HG03354 (cell line): ENCODE measurements at regions not wholly inside any gene's neighbourhood (a gene's known extent, or its start where the extent isn't known, plus 50 kb on each side); places are given as distances from the start of the nearest gene placed in this dataset.

ENCODE experiments used
- ATAC-seq: cut with Tn5 transposase; IDR thresholded peaks from one replicate; pipeline ENCODE4 v1.9.1; 2021; ENCODE audit warnings: mild to moderate bottlenecking; ENCODE audit not compliant: unreplicated experiment, poor library complexity, severe bottlenecking

DNA sequence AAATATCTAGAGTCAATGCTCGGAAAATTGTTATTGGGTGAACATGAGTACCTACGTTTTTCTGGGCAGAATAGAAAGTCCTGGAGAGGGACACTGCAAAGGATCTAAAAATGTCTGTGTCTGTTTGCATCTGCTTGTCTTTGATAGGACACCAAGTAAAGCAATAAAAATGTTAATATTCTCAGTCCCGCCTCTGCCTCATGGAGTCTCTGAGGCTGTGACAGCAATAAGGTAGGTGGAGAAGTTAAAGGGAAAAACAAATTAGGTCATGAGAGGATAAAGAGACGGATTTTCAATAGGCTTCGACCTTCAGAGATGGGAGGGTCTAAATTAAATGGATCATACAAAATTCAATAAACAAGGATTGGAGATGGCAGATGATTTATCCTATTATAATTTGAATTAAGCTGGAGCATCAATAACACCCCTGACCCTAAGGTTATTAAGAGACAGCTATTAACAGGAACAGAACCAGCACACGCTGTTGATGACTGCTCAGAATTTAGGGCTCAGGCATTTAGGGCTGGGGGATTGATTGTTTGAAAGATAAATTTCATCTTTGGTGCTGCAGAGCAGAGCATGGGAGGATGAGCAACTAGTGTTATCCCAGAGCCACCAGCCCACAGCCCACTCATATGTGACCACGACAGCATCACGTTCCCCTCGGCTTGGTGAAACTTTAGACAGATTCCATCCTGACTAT, 620.3 kb upstream of the CDH4 start:
- no peak for ATAC-seq

DNA sequence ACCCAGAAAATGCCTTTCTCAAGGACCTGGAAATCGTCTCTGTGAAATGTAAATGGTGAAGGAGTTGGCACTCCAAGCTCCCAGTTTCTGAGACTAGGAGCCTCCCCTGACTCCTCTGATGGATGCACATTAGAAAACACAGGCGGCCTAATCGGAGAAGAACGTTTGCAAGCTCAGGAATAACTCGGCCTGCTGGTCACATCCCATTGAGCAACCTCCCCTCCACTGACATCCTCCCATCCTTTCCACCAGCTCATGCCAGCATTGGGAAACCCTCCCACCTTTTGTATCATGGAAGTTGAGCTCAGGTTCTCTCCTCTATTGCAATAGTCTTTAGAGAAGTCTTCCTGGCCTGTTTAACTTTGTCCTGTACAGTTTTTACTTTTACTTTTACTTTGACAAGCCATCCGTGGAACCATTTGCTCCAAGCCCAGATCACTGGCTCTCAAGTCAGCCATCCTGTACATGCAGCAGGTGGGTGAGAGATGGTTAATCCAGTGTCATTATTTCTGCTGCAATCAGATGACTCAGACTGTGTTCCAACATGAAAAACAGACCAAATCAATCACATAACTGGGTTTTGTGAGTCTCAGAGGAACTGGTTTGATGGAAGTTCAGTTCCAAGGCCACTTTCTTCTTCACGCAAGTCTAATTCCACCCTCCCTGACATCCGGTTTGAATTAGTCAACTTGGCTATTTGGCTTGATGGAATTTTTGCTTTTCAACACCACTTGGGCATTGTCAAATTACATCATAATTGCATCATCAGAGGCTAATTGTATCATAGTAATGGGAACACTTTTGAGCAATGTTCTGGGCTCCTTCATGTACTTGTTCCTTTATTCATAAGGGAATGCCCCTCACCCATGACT, 619.4 kb upstream of the CDH4 start:
- no peak for ATAC-seq

DNA sequence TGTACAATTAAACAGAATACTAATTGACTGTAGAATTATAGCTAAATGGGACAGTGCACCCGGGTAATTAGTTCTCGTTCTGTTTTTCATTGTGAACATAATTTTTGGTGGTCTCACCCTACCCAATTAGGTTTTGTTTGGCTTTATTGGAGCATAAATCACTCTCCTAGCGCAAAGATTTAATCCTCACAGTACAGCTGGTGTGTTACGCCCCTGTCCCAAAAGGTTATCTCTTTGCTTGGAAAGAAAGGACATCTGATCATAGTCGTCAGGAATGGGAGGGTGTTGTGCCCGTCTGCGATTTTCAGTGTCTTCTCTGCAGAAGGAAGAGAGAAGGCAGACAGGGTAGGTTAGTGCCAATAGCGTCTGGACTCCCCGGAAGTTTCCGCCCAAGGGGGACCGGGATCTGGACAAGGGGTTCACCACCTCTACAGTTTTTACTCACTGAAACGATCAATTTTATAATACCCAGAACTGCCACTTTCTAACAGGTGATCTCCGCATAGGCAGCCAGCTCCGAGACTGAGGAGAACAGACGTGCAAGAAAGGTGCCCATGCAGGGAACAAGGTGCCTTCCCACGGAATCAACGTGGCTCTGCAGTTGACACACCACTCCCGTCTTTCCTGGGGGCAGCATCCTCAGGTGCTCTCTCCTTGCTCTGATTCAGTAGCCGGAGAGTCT, 617.4 kb upstream of the CDH4 start:
- no peak for ATAC-seq

DNA sequence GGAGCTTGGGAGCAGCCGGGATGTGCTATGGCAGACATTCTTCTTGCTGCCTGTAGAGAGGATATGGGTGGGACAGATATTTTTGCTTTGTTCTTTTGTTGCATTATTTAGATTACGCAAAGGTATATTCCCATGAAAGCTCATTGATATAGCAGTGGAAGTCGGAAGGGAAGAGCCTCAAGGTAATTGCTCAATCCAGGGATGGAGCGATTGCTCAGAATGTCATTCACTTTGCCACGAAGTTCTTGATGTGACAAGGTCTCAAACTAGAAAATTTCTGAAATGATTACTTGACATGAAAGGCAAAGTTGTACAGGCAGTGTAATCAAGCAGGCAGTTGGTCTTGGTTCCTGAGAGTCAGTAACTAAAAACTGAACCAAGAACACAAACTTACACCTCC, 615.6 kb upstream of the CDH4 start:
- no peak for ATAC-seq

DNA sequence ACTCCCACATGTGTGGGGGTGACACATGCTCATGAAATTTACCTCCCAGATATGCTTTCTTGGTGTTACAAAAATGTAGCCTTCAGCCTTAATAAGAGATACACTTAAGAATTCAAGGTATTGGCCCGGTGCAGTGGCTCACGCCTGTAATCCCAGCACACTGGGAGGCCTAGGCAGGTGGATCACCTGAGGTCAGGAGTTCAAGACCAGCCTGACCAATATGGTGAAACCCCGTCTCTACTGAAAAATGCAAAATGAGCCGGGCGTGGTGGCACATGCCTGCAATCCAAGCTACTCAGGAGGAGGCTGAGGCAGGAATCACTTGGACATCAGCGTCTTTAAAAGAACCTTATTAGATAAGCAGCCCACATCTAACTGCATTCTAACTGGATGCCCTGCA, 614.3 kb upstream of the CDH4 start:
- ATAC-seq = no peak

DNA sequence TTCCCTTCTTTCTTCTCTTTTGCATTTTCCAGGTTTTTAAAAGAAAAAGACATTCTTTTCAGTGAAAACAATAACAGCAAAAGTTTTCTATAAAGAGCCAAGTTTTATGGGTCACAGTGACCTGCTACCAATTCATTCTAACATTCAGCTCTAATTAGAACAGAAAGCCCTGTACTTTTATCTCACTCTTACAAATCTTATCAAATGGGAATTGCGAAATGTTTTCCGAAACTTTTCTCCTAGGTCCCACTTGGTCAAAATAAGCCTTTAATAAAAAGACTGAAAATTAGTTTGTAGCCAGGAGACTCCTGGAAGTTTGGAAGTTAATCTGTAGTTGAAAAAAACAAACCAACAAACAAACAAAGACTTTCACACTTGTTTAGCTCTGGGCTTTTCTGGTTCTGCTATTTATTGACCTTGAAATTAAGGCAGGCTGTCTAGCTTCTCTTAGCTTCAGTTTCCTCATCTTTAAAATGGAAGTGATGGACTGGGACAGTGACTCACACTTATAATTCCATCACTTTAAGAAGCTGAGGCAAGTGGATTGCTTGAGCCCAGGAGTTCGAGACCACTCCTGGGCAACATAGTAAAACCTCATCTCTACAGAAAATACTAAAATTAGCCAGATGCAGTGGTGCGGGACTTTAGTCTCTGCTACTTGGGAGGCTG, 613.5 kb upstream of the CDH4 start:
- no peak for ATAC-seq

DNA sequence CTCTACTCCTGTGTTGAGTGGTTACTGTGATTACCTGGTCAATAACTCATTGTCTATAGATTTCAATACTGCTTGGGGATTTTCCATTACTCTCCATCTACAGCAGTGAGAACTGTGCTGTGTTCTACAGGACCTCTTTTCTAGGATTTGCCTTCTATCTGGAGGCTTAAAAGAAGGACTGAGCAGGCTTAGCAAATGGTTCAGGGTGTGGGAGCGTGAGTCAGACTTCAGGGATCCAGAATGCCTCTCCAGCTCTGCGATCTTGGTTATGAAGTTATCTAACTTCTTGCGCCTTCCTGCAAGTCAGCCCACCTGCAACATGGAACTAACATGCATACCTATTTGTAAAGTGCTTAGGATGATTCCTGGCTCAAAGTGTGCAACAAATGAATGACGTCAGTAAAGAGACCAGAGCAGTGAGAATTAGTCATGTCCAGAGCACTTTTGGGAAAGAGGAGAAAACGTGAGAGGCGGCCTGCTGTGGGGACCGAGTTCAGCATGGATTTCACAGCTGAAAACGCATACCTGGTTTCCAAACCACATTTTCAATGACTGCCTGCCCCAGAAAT, 610.1 kb upstream of the CDH4 start:
- no peak for ATAC-seq

DNA sequence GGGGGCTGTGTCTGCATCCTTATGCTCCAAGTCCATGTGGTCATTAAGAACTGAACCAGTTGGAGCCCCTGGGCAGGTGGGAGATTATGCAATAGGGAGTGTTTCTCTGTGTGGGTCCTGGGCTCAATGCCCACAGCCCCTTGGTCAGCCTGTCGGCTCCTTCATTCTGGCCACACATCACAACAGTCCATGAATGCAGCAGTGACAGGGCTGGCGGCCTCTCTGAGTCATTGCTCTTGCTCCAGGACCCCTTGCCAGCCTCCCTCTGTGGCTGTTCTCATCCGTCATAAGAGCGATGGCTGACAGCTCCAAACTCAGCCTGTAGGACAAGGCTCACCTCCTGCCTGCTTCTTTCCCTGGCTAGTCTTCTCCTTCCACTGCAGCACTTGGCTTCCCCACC, 609.5 kb upstream of the CDH4 start:
- ATAC-seq = no peak

DNA sequence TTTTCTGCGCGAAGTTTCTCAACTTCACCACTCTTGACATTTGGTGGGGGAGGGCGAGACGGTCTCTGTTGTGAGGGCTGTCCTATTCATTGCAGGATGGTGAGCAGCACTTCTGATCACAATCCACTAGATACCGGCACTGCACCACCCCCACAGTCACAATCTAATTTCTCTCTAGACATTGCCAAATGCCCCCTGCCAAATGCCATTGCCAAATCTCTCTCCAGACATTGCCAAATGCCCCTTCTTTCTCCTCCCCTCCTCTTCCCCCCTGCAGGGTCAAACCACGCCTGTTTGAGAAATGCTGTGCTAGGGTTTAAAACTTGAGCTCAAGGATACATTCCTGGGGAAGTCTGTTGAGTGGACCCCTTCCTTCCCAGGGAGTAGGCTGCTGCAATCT, 603.5 kb upstream of the CDH4 start:
- no peak for ATAC-seq

DNA sequence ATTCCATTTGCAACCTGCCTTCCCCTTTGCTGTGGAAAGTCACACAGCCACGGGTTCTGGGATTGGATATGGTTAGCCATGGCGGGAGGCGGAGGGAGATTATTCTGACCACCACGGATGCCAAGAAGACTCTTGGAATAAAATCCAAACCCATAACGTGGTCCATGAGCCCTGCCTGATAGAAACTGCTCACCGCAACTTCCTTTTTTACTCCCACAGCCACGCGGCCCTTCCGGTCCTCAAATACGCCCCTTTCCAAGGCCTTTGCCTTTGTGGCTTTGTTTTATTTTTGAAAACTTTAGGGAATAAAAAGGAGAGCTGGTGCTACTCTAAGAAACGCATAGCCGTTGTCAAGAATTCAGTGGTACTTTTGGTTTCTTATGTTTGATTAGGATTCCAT, 602.5 kb upstream of the CDH4 start:
- no peak for ATAC-seq

DNA sequence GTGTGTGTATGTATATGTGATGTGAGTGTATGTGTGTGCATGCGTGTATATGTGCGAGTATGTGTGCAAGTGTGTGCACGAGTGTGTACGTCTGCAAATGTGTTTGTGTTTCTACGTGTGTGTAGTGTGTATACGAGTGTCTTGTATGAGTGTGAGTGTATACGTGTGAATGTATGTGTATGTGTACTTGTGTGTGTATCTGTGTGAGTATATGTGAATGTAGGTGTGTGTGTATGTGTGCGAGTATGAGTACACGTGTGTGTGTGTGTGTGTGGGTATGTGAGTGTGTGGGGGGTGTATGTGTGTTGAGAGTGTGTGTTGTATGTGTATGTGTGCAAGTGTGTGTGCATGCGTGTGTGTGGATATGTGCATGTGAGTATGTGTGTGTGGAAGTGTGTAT, 602.0 kb upstream of the CDH4 start:
- ATAC-seq = no peak

DNA sequence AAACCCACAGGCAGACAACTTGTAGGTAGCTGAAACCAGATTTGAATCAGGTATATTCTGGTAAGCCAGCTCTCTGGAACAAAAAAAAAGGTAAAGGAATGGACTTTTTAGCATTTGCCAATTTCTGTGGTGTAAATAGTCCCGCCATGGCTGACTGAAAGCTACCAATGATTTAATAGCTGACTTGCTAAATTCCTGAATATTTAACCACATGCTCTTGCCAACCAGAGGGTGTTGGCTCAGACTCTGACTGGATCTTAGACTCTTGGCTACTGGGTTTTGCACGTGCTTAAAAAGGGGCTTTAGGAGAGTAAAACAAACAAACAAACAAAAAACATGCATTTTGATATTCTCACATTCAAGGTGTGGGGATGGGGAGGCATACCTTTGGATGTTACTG, 600.0 kb upstream of the CDH4 start:
- ATAC-seq = no peak

DNA sequence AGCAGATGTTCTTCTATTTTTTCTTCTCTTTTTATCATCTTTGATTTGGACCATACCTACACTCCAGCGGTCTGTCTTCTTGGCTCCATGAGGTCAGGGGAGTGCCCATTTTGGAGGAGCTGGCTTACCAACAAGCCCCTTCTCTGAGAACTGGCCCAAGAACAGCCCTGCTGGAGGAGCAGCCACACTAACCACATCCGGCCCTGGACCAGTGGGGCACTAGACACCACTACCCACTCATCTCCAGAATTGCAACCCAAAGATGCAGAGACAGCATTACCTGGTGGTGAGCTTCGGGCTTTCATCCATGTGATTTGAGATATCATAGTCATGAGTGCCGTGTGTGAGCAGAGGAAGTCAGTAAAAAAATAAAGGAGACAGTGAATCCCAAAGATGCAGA, 599.4 kb upstream of the CDH4 start:
- ATAC-seq = no peak

DNA sequence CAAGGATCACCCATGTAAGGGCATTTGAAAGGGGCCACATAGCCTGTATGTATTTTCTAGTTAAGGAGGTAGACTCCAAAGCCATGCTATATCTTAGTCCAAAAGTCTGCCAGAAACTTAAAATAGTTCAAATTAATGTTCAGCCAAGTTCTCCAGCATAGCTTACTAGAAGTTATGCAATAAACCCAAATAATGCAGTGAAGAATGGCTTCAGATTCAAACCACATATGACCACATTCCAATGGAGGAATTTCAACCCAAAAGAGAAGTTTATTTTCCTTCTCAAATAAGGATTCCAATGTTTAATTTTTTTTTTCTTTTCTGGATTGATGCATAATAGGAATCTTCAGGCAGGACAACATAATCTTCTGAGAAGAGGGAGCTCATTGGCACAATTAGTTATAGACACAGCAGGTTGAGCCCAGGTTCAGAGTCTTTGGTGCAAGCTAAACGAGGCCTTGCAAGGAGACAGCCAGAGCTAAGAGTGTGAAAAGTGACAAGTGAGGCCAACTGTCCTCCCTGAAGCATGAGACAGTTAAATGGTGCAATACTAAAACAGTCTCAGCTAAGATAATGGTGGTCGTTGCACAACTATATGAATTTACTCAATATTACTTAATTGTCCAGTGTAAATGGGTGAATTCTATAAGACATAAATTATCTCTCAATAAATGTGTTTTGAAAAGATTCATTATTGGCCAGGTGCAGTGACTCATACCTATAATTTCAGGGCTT, 598.8 kb upstream of the CDH4 start:
- no peak for ATAC-seq

DNA sequence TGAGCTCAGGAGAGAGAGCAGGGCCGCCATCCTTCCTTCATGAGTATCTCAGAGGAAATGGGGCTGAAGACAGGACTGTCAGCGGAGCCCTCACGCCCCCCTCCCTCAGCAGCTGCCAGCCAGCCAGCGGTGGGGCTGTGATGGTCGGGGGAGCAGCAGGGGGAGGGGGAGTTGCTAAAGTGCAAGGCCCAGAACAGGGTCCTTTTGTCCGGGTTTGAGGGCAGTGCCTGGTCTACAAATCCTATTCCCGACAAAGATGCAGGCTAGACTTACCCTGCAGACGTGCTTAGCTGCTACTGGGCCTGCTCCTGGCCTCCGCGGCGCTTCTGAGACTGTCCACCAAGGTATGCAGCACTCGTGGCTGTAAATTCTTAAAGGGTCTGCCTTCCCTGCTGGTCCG, 593.4 kb upstream of the CDH4 start:
- no peak for ATAC-seq

DNA sequence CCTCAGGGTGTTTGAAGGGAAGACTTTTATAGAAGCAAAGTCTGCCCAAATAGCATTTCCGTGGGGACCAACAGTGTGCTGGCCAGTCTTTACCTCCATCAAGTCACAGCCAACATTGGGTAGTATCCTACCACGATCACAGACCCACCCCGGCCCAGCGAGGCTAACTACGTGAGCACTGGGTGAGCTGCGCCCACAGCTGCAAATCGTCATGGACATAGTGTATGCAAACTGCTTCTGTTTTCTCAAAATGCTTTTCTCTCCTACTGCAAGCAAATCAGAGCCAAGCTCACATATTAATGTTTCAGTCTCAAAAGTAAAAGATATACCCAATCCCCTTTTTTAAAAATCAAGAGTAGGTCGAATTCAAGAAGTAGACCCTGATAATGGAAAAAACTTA, 592.8 kb upstream of the CDH4 start:
- ATAC-seq = no peak

DNA sequence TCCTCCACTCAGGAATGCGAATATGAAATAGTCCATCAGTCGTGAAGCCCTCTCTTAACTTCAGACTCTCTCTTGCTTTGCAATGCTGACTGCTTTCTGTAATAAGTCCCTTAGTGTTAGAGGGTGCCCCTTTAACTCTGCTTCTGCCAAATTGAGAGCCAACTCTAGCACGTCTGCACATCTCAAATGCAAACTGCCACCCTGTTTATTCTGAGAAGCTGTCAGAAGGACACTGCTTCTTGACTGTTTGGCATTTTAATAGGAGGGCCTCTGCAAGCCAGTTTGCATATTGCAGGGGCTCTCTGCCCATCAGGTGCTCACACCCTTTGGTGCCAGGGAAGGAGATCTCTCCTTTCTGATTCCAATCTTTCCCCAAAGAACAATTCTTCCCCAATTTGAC, 589.8 kb upstream of the CDH4 start:
- ATAC-seq = no peak

DNA sequence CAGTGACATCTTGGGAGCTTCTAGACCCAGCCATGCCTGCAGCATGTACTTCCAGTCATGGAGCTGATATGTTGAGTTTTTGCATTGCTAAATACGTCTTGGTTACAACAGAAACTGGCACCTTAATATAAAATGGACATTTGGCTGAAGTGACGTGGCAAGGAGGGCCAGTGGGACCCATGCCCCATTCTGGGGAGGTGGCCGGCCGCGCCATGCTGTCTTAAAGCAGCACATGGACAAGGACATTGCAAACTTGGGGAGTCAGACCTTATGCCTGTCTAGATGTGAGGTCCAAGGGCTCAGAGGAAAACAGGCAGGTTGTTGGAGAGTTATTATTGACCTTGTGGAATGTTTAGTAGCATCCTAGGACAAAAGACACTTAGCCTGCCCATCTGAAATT, 588.0 kb upstream of the CDH4 start:
- no peak for ATAC-seq

DNA sequence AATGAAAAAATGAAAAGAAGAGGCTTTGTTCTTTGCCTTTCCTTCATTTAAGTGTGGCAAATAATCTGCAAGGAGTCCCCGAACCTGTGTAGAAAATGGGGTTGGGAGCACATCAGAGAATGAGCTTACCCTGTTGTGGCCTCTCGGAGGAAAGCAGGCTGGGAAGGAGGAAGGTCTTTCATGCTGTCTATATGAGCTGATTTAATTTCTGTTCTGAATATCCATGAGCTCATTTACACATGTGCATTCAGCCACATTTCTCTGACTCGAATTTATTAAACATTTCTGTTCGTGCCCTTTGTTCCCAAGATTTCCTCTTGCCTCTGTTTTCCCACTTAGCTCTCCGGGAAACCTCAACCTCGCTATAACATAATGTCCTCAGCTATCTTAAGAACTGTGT, 584.4 kb upstream of the CDH4 start:
- no peak for ATAC-seq
